ENCODE measurements at regions not wholly inside any gene's neighbourhood (a gene's known extent, or its start where the extent isn't known, plus 50 kb on each side); places are given as distances from the start of the nearest gene placed in this dataset.

DNA sequence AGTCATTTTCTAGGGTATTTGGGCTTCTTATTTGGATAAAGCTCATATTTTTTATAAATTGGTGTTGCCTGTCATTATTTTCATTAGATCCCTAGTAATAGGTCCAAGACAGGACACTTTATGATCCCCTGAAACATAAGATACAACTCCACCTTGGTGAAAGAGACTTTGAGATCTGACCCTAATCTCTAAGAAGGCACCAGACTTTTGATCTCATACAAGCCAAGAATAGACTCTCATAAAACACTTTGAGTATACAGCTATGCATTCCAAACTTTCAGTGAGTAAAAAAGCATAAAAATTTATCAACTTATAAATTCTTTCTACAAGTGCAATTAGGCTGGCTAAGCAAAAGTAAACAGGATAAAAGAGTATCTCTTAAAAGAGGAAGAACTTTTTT lies 451.2 kb downstream of the MN1 start:
- no peak for DNase-seq (ENCODE audit: low read depth)

DNA sequence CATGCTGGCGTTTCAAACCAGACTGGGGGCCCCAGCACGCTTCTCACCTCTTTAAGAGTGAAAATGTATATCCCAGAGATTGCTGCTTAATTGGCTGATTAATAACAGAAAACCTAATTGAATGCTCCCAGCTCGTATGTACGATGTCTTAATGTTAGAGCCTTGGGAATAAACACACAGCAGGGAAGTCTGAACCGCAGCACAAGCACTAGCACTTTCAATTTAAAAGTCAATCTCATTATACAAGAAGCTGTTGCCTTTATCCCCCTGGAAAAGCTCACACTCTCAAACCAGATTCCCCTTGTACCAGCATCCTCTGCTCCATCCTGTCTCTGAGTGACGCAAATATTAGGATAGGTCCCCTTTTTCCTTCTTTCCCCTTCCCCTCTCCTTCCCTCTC lies 449.1 kb downstream of the MN1 start:
- no peak for DNase-seq (ENCODE audit: low read depth)

DNA sequence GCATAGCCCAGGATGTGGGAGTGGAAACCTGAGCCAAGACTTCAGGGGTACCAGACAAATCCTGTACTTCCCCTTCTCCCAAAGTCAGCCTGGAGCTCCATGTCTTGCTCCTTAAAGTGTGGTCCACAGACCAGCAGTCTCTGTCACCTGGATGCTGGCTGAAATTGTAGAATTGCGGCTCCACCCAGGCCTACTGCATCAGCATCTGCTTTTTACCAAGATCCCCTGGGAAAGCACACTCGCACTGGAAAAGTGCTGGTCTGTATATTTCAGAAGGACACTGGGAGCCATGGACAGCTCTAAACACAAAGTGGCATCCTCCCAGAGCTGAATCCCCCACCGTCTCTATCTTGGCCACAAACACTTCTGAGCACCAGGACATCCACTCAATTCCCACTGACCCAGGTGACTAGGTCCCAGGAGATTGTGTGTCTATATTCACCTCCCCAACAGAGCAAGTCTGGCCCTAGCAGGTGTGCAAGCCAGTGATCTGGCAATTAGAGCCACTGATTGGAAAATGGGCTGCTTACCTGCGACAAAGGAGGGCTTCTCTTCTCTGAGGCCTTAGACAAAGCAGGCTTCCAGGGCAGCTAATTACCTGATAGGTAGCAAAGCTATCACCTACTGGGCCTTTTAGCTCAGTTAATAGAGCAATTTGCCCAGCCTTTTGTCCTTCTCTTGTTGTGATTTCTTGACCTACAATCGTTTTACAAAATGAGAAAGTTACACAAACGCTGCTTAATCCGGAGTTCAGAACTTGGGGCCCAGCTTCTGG lies 443.3 kb downstream of the MN1 start:
- DNase-seq (ENCODE audit: low read depth) = no peak

DNA sequence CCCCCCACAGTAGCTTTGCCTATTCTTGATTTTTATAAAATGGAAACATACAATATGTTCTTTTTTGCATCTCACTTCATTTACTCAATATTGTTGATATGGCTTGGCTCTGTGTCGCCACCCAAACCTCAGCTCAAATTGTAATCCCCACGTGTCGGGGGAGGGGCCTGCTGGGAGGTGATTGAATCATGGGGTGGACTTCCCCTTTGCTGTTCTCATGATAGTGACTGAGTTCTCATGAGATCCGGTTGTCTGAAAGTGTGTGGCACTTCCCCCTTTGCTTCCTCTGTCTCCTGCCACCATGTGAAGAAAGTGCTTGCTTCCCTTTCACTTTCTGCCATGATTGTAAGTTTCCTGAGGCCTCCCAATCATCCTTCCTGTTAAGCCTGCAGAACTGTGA lies 431.3 kb downstream of the MN1 start:
- DNase-seq (ENCODE audit: low read depth) = no peak

DNA sequence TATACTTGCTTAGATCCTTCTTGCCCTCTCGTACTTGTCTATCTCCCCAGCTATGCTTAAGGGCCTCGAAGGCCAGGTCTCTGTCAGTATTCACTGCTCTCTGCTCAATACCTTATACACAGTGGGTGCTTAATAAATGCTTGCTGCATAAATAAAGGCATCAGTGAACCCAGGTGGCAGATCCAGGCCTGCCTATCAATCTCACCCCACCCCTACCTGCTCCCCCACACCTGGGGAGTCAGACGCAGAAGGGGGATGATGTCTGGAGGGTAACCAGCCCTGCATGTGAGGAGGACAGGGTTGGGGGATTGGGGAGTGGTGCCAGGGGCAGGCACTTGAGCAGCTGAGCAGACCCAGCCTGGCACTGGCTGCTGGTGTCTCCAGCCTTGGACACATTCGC lies 430.6 kb downstream of the MN1 start:
- DNase-seq (ENCODE audit: low read depth) = no peak

DNA sequence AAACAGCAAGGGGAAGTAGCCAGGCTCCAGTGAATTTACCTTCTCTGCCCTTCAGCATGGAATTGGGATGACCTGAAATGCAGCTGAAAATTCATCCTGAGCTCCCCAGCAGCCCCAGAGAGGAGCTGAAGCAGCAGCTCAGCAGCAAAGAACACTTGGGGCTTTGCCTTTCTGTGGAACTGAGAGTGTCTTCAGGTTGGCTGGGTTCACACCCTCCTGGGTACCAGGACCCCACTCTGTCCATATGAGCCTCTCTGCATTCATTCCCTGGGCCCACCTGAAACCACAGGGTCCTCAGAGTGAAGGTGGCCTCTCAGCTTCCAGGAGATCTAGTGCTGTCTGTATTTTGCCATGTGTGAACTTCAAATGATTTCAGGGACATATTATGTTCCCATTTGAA lies 429.2 kb downstream of the MN1 start:
- no peak for DNase-seq (ENCODE audit: low read depth)

DNA sequence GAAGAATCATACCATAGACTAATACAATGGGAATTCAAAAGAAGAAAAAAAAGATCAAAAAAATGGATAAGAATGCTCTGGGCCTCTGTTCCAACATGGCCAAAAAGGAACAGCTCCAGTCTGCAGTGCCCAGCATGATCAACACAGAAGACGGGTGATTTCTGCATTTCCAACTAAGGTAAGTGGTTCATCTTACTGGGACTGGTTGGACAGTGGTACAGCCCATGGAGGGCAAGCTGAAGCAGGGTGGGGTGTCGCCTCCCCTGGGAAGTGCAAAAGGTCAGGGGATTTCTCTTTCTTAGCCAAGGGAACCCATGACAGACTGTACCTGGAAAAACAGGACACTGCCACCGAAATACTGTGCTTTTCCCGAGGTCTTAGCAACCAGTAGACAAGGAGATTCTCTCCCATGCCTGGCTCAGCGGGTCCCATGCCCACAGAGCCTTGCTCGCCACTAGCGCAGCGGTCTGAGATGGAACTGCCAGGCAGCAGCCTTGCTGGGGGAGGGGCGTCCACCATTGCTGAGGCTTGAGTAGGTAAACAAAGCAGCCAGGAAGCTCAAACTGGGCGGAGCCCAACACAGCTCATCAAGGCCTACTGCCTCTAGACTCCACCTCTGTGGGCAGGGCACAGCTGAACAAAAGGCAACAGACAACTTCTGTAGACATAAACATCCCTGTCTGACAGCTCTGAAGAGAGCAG lies 428.4 kb downstream of the MN1 start:
- DNase-seq (ENCODE audit: low read depth) = no peak

DNA sequence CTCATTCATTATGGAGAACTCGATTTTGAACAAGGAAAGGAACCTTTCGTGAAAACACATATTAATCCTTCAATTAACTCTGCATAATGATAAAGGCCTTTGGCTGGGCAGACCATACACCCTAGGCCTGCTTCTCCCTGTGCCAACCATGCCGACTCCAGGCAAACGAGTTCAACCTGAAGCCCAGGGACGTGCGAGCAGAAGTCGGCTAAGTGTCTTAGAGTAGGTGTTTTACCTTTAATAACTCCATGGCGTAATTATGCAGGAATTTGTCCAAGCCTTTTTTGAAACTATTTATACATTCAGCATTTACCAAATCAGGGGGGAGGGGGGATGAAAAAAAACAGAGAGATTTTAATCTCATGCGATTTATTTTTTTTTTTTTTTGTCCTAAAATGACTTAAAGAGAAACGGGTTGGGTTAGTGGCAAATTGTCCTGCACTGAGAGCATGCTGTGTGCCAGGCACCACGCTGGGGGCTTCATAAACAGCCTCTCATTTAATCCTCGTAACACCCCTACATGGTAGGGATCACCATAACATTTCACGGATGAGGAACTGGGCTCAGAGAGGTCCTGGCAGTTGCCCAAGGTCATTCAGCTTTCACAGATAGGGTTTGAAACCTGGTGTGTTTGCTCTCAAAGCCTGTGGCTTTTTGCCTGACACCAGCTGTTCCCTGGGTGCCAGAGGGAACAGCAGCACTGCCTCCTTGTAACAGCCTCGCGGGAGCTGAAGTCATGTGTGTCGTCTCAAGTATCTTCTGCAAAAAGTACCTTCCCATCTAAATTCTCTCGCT lies 423.9 kb downstream of the MN1 start:
- no peak for DNase-seq (ENCODE audit: low read depth)

DNA sequence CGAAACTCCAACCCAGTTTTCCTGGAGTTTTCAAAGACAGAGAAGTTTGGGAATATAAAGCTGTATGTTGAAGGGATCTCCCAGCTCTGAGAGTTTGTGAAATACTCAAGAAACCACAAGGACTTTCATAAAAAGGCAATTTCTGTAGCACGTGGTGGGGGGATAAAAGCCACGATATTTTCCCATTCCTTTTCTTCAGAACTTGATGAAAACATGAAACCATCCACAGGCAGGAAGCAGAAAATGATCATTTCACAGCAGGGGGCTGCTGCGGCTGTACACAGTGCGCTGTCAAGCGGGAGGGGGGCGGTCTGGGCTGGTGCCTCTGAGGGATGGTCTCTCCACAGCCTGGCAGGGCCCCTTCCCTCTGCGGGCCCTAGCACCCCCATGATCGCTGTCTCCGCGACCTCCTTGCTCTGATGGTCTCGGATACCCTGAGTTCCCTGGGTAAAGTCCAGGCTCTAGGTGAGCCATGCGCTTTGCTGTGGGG lies 423.2 kb downstream of the MN1 start:
- no peak for DNase-seq (ENCODE audit: low read depth)

DNA sequence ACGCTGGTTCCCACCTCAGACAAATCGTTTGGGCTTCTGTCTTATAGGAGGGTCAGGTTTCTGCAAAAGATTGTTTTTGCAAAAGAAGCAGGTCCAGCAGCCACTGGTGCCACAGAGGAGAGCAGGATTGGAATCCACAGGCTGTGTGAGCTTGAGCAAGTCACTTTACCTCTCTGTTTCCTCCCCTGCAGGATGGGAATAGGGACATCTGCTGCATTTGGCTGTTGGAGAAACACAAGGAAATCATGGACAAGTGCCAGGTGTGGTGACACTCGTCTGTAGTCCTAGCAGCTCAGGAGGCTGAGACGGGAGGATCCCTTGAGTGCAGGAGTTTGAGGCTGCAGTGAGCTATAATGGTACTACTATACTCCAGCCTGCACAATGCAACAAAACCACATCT lies 422.6 kb downstream of the MN1 start:
- no peak for DNase-seq (ENCODE audit: low read depth)

DNA sequence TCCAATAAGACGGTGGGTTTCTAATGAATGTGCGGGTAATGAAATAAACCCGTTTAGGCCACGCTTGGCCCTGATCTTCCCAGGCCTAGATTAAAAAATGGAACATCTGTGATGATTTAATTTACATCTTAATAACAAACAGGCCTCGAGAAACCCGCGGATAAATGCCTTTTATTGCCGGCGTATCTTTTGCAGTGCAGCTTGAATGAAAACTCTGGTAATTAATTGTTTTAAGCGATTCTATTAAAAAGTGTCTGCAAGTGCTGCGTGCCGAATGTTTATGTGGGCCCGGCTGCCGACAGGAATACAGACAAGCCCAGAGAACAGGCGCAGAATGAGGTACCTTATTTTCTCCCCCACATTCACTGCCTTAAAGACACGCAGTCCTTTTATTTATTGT lies 420.7 kb downstream of the MN1 start:
- no peak for DNase-seq (ENCODE audit: low read depth)

DNA sequence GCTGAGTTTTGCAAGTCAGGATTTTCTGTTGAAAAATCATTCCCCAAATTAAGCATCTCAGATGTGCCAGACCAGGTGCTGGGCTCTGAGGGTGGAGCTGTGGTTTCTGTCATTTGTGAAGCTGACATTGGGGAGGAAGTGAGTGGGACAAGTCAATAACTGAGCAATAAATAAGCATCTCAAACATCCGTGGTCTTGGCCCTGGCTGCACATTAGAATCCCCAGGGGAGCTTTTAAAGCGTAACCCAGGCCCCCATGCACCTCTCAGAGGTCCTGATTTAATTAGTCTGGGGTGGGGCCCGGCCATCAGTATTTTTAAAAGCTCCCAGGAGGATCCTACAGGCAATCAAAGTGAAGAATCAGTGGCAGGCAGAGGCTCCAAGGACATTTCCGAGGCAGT lies 420.0 kb downstream of the MN1 start:
- DNase-seq (ENCODE audit: low read depth) = no peak

DNA sequence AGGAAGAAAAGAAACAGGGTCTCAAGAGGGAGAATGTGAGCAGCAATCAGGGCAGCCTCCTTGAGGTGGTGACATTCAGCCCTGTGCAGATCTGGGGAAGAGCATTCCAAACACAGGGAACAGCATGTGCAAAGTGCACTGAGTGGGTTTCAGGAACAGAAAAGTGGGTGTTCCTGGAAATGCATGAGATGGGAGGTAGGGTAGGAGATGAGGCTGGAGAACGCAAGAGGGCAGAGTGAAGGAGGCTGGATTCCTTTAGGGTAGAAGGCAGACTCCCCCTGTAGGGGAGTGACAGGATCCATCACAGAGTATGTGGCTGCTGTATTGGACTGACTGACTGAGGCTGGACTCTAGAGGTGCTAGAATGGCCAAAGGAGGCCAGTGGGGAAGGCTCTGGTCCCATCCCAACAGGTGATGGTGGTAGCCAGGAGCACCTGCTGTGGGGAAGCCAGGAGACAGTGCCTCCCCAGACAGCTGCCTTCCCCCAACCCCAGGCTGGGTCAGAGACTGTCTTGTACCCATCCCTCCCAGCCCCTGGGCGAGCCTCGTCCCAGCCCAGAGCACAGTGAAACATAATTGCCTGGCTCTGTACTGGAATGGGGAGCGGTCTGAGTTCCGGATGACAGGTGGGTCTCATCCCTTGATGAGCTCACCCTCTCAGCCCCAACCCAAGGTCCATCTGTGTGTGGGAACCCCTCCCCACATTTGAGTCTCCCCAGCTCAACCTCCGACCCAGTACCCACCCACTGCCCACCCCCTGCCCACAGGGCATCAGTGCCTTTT lies 419.4 kb downstream of the MN1 start:
- no peak for DNase-seq (ENCODE audit: low read depth)

DNA sequence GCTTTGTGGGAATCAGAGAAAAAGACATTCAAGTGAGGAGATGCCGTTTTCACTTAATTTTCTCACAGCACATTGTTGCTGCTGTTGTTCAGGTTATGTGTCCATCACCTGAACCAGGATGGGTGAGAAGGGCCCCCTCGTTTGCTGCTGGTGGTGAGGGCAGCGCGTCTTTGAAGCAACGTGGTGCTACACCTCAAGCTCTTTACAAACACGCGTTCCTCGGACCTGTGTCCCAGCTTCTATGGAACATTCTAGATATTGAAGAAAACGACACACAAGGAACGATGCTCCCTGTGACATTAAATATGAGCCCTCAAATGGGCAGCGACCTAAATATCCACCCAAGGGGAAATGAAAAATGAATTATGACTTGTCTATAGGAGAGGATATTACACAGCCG lies 418.6 kb downstream of the MN1 start:
- DNase-seq (ENCODE audit: low read depth) = no peak

DNA sequence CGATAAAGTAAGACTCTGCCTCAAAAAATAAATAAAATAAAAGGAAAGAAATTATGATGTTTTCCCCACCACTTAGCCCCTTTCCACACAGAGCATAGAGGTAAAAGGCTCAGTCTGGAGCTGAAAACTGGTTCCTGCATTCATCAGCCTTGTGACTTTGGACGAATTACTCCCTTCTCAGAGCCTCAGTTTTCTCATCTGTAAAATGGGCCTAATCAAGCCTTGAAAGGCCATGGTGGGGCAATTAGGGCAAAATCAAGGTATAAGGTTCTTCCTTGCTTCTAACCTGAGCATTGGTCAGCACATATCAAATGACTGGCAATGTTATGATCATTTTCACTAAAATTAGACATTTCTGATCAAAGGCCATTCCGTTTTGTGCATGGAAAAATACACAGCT lies 417.7 kb downstream of the MN1 start:
- no peak for DNase-seq (ENCODE audit: low read depth)

DNA sequence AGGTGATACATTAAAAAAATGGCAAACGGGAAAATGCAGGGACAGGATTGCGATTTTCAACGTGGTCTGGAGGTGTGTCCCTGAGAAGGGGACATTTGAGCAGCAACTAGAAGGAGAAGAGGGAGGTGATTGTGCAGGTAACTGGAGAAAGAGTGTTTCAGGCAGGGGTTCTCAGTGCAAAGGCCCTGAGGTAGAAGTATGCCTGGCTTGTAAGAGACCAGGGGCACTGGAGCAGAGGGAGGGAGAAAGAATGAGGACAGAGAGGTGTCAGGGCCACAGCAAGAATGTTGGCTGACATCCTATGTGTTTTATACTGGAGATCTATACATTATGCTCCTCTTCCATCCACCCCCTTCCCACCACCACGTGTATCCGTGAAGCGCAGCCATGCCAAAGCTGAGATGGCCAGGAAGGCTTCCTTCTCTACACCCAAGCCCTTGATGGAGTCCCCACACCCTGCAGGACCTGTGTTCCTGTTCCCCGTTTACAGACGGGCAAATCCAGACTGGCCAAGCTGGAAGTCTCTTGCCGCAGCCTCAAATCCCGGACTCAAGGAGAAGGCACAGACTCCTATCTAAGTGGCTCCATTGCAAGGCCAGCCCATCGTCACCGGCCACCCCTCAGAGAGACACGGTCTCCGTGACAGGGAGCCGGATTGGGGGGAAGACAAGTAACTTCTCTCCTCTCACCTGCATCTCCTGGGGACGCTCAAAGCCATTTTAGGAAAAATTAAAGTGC lies 416.1 kb downstream of the MN1 start:
- DNase-seq (ENCODE audit: low read depth) = no peak

DNA sequence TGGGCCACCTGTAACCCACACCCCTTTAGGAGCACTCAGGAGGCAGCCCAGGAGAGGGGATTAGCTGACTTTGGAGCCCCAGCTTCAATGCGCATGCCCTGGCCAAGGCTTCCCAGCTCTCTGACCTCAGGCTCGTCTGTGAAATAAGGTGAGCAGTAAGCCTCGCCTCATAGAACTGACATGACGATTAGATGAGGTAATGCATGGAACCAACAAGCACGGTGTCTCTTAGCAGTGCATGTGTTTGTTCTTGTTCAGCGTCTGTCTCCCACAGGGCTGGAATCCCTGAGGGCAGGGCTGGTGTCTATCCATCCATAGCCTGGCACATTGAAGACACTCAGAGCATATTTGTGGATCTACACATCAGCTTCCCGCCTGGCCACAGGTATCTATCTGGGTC lies 415.4 kb downstream of the MN1 start:
- DNase-seq (ENCODE audit: low read depth) = no peak

DNA sequence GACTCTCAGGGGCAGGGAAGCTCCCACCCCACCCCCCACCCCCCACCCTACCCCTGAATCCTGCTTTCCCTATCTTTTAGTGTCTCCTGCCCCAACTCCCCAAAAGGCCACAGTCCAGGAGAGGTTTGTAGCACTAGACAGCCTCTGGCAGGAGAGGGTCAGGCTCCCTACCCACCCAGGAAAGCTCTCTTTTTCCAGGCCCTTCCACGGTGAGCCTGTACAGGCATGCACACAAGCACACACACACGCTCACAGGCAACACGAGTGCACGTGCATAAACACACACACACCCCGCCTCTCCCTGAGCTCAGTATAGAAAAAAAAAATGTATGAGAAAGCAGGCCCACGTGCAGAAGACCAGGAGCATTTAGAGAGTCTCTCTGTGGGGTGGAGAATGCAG lies 414.0 kb downstream of the MN1 start:
- no peak for DNase-seq (ENCODE audit: low read depth)

DNA sequence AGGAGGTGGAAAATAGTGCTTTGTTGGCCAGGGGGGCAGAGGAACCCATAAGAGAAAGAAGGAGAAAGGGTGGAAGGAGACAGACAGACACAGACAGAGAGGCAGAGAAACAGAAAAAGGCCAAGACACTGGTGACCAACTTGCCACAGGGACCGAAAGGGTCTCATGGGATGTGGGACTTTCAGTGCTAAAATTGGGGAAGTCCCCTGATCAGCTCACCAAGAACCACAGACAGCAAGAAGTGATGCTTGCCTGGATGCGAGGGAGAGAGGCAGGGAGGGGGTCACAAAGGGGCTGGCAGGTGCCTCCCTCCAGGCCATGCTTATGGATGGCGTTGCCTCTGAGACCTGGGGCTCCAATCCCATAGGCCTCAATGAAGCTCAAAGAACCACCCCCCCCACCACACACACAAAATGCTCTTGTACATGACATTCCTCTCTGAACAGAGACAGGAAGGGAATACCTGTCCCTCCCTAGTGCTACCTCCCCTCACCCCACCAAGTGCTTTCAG lies 413.4 kb downstream of the MN1 start:
- DNase-seq (ENCODE audit: low read depth) = no peak

DNA sequence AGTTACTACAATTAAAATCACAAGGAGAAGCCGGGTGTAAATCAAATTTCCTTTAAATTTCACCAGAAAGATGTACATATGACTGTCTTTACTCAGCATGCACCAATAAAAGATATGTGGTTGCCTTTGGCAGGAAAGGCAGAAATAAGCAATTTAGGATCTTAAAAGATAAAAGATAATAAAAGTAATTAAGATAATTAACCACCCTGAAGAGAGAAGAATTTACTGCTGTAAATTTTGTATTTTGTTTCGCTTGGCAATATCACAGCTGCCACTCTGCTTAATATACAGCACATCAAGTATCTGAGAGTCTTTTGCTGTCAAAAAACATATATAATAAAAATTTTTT lies 411.9 kb downstream of the MN1 start:
- DNase-seq (ENCODE audit: low read depth) = no peak

DNA sequence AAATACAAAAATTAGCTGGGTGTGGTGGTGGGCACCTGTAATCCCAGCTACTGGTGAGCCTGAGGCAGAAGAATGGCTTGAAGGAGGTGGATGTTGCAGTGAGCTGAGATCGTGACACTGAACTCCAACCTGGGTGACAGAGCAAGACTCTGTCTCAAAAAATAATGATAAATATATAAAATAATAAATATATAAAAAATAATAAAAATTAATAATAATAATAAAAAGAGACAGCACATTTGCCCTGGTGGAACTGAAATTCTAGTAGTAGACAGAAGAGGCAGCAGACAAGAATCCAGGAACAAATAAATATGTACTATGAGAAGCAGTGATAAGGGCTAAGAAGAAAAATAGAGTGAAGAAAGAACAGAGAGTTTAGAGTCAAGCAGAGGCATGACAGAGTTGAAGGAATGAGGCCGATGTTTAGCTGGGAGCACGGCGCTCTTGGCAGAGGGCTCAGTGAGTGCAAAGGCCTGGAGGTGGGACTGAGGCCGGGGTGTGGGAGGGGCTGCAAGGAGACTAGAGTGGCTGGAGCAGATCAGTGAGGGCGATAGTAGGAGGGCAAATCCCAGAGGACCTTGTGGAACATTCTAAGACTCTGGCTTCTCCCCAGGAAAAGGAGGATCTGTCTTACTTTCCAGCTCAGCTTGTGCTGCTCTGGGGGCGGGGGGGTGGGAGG lies 410.3 kb downstream of the MN1 start:
- no peak for DNase-seq (ENCODE audit: low read depth)

All from stimulated activated CD8-positive, alpha-beta memory T cell treated with anti-CD3 and anti-CD28 coated beads, Interleukin-7, amount 100 ng/mL, for 24 hours (primary cell).